ENCODE measurements at regions not wholly inside any gene's neighbourhood (a gene's known extent, or its start where the extent isn't known, plus 50 kb on each side); places are given as distances from the start of the nearest gene placed in this dataset.
"Not testable (repeated sequence)": the region's sequence is repeated elsewhere in the genome, so short reads cannot be mapped to it uniquely, and the experiment has no call there.

DNA sequence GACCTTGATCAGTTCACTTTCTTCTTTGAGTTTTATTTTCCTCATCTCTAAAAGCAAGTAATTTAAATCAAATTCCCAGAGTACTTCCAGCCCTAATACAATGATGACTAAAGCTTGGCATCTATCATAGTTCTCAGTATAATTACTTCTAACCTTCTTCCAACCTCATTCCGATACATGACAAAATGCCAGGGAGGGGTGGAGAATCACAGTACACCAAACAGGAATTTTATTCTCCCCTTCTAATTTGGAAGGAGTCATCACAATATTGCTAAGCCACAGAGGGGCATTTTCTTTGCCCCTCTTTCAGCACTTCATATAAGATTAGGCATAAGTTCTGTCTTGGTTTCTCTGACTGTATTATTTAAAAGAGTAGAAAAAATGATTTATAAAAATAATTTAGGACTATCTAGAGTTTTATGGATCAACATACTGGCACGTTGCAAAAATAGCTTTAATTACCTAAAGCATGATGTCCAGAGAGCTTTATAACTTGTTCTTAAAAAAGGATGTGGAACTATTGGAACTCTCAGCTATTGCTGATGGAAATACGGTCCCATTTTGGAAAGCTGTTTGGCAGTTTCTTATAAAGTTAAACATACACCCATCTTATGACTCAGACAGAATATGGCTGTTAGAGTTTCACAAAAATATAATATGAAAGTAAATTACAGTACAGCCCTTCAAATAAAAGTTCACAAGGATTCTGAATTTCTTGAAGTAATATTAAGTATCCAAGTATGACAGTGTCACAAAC is 86.9 kb upstream of the UBE2E2 start:
- DNase-seq = no peak

DNA sequence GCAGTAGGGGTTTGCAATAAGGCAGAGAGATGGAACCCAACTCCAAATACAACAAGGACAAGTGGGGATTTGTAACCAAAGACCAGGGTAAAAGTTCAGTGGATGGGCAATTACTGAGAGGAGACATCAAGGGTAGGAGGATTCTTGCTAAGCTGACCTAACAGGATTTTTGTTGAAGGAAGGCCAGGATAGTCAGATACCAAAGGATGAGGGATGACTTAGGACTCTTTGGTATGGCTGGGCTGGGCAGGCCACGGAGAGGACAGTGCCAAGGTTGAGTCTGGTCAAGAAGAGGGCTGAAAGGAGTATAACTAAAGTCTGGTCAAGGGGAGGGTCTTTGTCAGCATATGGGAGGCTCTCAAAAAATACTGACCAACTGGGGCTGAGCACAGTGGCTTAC is 85.3 kb upstream of the UBE2E2 start:
- DNase-seq = no peak

DNA sequence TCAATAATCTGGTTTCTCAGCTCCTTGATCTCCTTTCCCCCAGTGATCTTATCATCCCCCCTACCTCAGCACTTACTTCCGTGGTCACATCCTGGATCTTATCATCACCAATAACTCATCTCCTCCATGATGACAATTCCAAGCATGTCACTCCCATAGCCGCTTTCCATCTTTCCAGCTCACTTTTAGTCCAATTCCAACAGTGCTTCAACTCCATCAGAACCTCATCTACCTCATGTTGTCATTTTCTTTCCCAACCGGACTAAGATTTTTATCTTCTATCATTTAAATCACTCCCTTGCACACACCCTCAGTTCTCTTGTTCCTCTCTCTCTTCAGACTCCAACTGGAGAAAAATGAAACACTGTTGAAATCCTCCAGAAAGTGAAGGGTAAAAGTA is 75.9 kb upstream of the UBE2E2 start:
- DNase-seq = no peak

DNA sequence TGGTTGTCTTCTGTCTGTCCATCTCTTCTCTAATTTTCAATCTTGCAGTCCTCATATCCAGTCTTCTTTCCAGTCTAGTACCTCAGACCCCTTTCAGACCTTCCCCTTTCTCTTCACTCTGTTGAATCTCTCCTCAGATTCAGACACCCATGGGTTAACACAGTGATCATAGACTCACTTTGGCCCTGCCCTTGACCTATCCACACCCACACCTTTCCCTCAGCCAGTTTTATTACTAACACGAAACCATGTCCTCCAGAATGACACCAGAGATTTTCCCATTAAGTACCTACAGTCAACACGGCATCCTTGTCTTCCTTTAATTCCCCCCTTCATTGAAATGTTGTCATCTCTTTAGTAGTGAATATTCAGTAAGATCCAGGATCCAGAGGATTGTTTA is 74.5 kb upstream of the UBE2E2 start:
- no peak for DNase-seq

DNA sequence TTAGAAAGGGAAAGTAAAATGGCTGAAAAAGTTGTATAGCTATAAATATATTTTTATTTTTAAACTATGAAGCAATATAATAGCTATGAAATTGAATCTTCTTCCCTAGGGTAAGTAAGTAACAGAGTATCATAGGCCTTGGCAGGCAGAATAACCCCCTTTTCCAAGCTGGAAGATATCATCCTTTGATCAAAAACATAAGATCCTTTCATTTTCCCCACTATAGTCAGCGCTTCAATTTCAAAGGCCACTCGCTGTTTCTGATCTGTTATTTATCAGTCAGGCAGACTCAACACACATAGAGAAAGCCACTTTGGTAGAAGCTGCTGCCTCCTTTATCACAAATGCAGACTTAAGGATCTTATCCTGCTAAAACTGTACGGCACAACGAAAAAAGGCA is 74.0 kb upstream of the UBE2E2 start:
- DNase-seq = no peak

DNA sequence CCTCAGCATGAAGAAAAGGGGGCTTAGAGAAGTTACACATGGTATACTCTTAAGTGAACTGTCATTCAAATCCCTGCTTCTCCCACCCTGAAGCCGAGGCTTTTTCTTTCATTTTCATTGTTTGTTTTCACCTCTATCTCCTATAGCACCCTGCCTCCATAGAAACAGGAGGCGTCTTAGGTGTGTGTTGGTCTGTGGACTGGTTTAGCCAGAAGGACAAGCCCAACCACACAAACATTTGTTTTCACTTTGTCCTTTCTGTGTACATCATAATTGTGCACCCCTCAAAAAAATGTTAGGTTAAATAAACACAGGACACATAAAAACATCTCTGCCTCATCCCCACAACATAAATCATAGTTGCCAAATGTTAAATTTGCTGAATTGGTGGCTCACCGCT is 73.3 kb upstream of the UBE2E2 start:
- no peak for DNase-seq

DNA sequence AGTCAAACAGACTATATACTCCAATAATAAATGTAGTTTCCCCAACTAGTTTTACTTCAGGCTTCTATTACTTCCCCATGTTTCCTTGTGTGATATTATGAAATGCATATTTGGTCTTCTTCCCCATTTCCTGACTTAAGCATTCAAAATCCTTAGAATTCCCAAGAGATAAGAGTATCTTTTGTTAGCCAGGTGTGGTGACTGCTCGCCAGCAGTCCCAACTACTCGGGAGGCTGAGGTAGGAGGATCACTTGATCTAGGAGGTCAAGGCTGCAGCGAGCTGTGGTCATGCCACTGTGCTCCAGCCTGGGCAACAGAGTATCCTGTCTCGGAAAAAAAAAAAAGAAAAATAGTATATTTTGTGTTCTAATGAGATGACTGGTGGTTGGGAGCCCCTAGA is 72.7 kb upstream of the UBE2E2 start:
- DNase-seq = no peak

DNA sequence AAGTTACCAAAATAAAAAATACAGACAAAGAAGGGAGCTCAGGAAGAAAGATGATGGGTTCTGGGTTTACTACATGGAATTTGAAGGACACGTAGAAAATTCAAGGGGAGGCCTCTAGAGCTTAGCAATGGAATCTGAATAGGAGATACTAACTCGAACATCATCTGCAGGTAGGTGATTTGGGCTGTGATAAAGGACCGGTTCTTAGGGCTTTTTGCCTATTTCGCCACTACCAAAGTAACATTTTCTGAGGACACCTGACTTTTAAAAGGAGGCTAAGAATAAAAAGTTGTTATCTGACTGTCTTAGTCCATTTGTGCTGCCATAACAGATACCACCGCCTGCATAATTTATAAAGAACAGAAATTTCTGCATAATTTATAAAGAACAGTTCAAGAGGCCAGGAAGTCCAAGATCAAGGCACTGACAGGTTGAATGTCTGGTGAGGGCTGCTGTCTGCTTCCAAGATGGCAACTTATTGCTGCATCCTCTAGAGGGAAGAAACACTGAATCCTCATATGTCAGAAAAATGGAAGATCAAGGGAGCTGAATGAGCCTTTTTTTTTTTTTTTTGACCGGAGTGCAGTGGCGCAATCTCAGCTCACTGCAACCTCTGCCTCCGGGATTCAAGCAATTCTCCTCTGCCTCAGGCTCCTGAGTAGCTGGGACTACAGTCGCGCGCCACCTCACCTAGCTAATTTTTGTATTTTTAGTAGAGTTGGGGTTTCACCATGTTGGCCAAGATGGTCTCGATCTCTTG is 67.9 kb upstream of the UBE2E2 start:
- no peak for DNase-seq

DNA sequence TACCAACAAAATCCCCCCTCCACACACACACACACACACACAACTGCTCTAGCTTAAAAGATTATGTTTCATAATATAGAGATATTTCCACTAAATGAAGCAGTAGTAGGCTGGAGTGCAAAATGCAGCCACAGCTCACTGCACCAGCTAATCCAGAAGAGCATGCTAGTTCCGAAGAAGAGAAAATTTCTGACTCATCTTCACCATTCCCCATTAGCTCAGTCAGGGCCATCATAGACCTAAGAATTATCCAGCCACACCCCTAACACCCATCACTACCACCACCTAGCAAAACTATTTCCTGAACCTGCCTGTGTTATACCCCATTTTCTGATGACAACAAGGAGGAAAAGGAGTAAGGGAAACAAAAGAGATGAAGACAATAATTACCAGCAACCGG is 67.1 kb upstream of the UBE2E2 start:
- DNase-seq = no peak

DNA sequence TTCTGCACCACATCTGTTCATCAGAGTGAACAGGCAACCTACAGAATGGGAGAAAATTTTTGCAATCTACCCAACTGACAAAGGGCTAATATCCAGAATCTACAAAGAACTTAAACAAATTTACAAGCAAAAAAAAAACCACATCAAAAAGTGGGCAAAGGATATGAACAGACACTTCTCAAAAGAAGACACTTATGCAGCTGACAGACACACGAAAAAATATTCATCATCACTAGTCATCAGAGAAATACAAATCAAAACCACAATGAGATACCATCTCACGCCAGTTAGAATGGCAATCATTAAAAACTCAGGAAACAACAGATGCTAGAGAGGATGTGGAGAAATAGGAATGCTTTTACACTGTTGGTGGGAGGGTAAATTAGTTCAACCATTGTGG is 59.1 kb upstream of the UBE2E2 start:
- not testable (repeated sequence) for DNase-seq

DNA sequence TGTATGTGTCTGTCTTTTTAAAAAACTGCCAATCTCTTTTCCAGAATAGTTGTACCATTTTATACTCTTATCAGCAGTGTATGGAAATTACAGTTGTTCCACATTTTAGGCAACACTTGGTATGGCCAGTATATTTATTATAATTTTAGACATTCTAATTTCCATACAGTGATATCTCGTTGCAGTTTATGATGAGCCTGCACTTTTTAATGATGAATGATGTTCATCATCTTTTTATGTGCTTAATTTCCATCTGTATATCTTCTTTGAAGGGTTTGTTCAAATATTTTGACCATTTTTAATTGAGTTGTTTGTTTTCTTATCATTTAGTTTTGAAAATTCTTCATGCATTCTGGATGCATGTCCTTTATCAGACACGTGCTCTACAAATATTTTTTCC is 57.0 kb upstream of the UBE2E2 start:
- DNase-seq = no peak

DNA sequence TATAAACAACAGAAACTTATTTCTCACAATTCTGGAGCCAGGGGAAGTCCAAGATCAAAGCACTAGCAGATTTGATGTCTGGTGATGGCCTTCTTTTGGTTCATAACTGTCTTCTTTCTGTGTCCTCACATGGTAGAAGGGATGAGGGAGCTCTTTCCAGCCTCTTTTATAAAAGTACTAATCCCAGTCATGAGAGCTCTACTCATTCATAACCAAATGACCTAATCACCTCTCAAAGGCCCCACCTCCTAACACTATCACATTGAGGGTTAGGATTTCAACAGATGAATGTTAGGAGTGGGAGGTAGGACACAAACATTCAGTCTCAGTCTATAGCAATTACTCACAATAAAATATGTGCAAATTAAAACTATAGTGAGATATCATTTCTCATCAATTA is 50.1 kb upstream of the UBE2E2 start:
- no peak for DNase-seq

All from stimulated activated CD8-positive, alpha-beta memory T cell treated with anti-CD3 and anti-CD28 coated beads, Interleukin-4, amount 100 ng/mL, for 48 hours (primary cell).